HCT116 (cell line): ENCODE measurements at regions not wholly inside any gene's neighbourhood (a gene's known extent, or its start where the extent isn't known, plus 50 kb on each side); places are given as distances from the start of the nearest gene placed in this dataset.
"Not testable (repeated sequence)": the region's sequence is repeated elsewhere in the genome, so short reads cannot be mapped to it uniquely, and the experiment has no call there.

Source experiments
- CBX3 ChIP-seq: IDR thresholded peaks from 2 replicates; pipeline ENCODE4 v1.6.1; 2012; ENCODE audit warnings: low read depth
- CEBPB ChIP-seq: IDR thresholded peaks from 2 replicates; pipeline ENCODE4 v1.6.1; 2012; ENCODE audit warnings: low read depth
- ELF1 ChIP-seq: IDR thresholded peaks from 2 replicates; pipeline ENCODE4 v1.6.1; 2012; ENCODE audit warnings: low read depth, borderline replicate concordance
- EZH2 ChIP-seq: fragments of 200-600 bp; sonication (generic); IDR thresholded peaks from 2 replicates; pipeline ENCODE4 v1.6.1; 2017; ENCODE audit warnings: antibody characterized with exemption, mixed run types
- EZH2phosphoT487 ChIP-seq: fragments of 200-600 bp; IDR thresholded peaks from 2 replicates; pipeline ENCODE4 v1.6.1; 2018; ENCODE audit warnings: antibody characterized with exemption, borderline replicate concordance
- JUND ChIP-seq: IDR thresholded peaks from 2 replicates; pipeline ENCODE4 v1.6.1; 2012
- POLR2A ChIP-seq: IDR thresholded peaks from 2 replicates; pipeline ENCODE4 v1.7.0; 2011; ENCODE audit warnings: borderline replicate concordance; ENCODE audit not compliant: insufficient read depth, insufficient read length; ENCODE audit errors: extremely low read depth
- POLR2AphosphoS5 ChIP-seq: IDR thresholded peaks from 2 replicates; pipeline ENCODE4 v1.6.1; 2011; ENCODE audit warnings: mild to moderate bottlenecking, low read depth, low read length, moderate library complexity
- RAD21 ChIP-seq: IDR thresholded peaks from 2 replicates; pipeline ENCODE4 v1.6.1; 2012; ENCODE audit warnings: low read depth, mild to moderate bottlenecking
- YY1 ChIP-seq: IDR thresholded peaks from 2 replicates; pipeline ENCODE4 v1.6.1; 2011; ENCODE audit warnings: low read length, low read depth, moderate library complexity, mild to moderate bottlenecking; ENCODE audit not compliant: insufficient replicate concordance; ENCODE audit errors: extremely low read depth
- TF ChIP-seq, protein P1 (sequence below), 3 experiments: fragments of 200-600 bp in 1 of 3; sonication (generic) in 1 of 3; IDR thresholded peaks in 2 of 3; conservative IDR thresholded peaks in 1 of 3; 2 replicates each; pipeline ENCODE4 v1.5.1; 2012 to 2017; ENCODE audit warnings: low read depth in 2 of 3, low read length in 2 of 3, antibody characterized with exemption in 1 of 3, borderline replicate concordance in 1 of 3, control low read depth in 1 of 3, mild to moderate bottlenecking in 1 of 3, mixed read lengths in 1 of 3, mixed run types in 1 of 3, moderate library complexity in 1 of 3; ENCODE audit not compliant: insufficient read depth in 1 of 3
- TF ChIP-seq, protein P2 (sequence below): IDR thresholded peaks from 2 replicates; pipeline ENCODE4 v1.6.1; 2012
- TF ChIP-seq, protein P3 (sequence below): IDR thresholded peaks from 2 replicates; pipeline ENCODE4 v1.6.1; 2012

DNA sequence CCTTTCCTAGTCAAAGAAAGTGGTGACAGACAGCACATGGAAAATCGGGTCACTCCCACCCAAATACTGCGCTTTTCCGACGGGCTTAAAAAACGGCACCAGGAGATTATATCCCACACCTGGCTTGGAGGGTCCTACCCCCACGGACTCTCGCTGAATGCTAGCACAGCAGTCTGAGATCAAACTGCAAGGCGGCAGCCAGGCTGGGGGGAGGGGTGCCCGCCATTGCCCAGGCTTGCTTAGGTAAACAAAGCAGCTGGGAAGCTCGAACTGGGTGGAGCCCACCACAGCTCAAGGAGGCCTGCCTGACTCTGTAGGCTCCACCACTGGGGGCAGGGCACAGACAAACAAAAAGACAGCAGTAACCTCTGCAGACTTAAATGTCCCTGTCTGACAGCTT, 171.6 kb downstream of the PLK2 start:
- TF ChIP-seq, protein P1, sequence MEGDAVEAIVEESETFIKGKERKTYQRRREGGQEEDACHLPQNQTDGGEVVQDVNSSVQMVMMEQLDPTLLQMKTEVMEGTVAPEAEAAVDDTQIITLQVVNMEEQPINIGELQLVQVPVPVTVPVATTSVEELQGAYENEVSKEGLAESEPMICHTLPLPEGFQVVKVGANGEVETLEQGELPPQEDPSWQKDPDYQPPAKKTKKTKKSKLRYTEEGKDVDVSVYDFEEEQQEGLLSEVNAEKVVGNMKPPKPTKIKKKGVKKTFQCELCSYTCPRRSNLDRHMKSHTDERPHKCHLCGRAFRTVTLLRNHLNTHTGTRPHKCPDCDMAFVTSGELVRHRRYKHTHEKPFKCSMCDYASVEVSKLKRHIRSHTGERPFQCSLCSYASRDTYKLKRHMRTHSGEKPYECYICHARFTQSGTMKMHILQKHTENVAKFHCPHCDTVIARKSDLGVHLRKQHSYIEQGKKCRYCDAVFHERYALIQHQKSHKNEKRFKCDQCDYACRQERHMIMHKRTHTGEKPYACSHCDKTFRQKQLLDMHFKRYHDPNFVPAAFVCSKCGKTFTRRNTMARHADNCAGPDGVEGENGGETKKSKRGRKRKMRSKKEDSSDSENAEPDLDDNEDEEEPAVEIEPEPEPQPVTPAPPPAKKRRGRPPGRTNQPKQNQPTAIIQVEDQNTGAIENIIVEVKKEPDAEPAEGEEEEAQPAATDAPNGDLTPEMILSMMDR (IDR thresholded peaks at IDR 0.05 in 2 of 3, conservative IDR thresholded peaks at IDR 0.05 in 1 of 3; ENCODE audit: borderline replicate concordance in 1 of 3, insufficient read depth in 1 of 3, low read depth in 2 of 3, low read length in 2 of 3) = not testable (repeated sequence)
- TF ChIP-seq EZH2, YY1, RAD21, EZH2phosphoT487, CEBPB, CBX3, POLR2A, JUND, ELF1, POLR2AphosphoS5: not testable (repeated sequence)
- TF ChIP-seq, protein P2, sequence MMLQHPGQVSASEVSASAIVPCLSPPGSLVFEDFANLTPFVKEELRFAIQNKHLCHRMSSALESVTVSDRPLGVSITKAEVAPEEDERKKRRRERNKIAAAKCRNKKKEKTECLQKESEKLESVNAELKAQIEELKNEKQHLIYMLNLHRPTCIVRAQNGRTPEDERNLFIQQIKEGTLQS = not testable (repeated sequence)
- TF ChIP-seq, protein P3, sequence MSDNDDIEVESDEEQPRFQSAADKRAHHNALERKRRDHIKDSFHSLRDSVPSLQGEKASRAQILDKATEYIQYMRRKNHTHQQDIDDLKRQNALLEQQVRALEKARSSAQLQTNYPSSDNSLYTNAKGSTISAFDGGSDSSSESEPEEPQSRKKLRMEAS = not testable (repeated sequence)
